ENCODE measurements at regions not wholly inside any gene's neighbourhood (a gene's known extent, or its start where the extent isn't known, plus 50 kb on each side); places are given as distances from the start of the nearest gene placed in this dataset.

DNA sequence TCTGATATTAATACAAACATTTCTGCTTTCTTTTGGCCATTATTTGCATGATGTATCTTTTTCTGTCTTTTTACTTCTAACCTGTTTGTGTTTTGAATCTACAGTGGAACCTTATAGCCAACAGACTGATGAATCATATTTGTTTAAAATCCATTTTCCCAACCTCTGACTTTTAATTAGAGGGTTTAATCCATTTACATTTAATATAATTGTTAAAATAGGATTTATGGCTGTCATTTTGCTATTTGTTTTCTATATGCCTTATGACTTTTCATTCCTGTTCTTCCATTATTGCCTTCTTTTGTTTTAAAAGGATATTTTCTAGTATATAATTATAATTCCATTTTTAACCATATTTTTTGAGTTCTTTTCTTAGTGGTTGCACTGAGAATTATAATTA is 286.1 kb downstream of the ZNF621 start:
- no peak for DNase-seq (ENCODE audit: low read depth)
- H3K4me3 ChIP-seq (ENCODE audit: low read depth, low read length): no peak overlapping the region
- TF ChIP-seq, protein P1, sequence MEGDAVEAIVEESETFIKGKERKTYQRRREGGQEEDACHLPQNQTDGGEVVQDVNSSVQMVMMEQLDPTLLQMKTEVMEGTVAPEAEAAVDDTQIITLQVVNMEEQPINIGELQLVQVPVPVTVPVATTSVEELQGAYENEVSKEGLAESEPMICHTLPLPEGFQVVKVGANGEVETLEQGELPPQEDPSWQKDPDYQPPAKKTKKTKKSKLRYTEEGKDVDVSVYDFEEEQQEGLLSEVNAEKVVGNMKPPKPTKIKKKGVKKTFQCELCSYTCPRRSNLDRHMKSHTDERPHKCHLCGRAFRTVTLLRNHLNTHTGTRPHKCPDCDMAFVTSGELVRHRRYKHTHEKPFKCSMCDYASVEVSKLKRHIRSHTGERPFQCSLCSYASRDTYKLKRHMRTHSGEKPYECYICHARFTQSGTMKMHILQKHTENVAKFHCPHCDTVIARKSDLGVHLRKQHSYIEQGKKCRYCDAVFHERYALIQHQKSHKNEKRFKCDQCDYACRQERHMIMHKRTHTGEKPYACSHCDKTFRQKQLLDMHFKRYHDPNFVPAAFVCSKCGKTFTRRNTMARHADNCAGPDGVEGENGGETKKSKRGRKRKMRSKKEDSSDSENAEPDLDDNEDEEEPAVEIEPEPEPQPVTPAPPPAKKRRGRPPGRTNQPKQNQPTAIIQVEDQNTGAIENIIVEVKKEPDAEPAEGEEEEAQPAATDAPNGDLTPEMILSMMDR (IDR thresholded peaks at IDR 0.05; ENCODE audit: low read depth, low read length, missing control alignments): no peak

DNA sequence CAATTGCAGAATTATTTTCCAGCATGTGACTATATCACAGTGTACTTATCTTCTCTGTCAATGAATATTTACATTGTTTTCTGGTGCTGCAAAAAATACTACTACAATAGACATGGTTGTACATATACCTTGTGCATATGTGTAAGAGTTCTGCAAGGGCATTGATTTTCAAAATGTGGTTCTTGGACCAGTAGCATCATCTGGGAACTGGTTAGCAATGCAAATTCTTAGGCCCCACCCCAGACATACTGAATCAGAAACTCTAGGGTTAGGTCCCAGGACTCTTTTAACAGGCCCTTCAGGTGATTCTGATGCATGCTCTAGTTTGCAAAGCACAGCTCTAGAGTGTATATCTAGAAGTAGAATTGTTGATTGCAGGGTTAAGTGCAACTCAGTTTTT is 292.3 kb downstream of the ZNF621 start:
- TF ChIP-seq, protein P1 (IDR thresholded peaks at IDR 0.05; ENCODE audit: low read depth, low read length, missing control alignments): no peak
- no peak for DNase-seq (ENCODE audit: low read depth)
- H3K4me3 ChIP-seq (ENCODE audit: low read depth, low read length): no peak overlapping the region

DNA sequence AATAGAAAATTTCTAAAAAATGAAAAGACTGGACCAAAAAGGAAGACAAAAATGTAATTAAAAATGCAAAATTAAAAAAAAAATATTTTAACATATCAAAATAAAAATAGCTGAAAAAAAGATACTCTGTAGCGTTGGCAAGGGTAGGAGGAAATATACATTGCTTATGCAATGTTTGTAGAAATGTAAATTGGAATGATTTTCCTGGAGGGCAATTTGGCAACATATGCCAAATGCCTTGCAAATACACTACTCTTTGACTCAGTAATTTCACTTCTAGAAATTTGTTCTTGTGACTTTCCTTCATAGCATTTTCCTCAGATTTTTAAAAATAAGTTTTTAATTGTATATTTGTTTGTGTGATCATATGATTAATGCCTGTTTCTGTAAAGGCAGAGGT is 296.6 kb downstream of the ZNF621 start:
- no peak overlapping the region for H3K4me3 ChIP-seq (ENCODE audit: low read depth, low read length)
- TF ChIP-seq, protein P1 (IDR thresholded peaks at IDR 0.05; ENCODE audit: low read depth, low read length, missing control alignments): no peak
- no peak for DNase-seq (ENCODE audit: low read depth)

DNA sequence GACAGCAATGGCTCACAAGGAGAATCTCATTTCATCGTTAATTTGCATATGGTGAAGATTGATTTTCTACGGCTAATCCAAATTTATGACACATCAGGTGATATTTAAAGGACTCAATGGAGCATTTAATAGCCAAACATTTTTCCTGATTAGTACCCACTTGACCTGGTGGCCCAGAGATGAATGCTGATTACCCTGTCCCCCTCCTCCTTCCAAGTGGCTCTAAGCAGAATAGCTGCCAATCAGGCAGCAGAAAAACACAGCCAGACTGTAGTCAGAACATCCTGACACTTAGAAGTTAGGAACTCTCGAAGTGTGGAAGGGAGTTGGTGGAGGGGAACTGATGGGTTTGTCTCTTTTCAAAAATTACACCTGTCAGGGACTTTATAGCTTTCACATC is 302.5 kb downstream of the ZNF621 start:
- no peak for DNase-seq (ENCODE audit: low read depth)
- H3K4me3 ChIP-seq (ENCODE audit: low read depth, low read length): no peak overlapping the region
- TF ChIP-seq, protein P1 (IDR thresholded peaks at IDR 0.05; ENCODE audit: low read depth, low read length, missing control alignments): no peak

DNA sequence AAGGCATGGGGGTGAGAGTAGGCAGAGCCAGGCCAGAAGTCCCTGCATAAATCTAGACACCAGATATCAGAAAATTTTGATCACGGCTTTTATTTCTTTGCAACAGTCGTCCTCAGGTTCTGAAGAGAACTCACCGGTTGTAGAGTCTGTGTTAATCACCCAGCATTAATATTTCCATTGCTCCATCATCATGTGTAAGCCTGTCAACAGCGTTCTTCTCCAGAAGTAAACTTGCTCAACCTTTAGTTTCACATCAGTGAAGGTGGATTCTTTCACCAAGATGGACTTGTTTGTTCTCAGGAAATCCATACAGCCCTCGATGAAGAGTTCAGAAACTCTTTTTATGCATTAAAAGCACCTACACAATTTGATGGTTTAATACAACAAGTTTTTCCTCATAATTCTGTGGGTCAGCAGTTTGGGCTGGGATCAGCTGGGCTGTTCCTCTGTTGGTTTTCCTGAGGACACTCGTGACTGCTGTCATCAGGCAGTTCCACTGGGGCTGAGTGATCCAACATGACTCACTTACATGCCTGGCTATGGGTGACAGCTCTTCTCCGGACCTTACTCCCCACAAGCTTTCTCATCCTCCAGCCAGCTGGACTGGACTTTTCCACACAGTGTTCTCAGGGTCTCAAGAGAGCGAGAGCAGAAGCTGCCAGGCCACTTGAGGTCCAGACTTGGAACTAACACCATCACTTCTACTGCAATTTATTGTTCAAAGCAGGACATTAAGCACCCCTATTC is 303.4 kb downstream of the ZNF621 start:
- DNase-seq (ENCODE audit: low read depth): no peak
- TF ChIP-seq, protein P1 (IDR thresholded peaks at IDR 0.05; ENCODE audit: low read depth, low read length, missing control alignments): no peak

DNA sequence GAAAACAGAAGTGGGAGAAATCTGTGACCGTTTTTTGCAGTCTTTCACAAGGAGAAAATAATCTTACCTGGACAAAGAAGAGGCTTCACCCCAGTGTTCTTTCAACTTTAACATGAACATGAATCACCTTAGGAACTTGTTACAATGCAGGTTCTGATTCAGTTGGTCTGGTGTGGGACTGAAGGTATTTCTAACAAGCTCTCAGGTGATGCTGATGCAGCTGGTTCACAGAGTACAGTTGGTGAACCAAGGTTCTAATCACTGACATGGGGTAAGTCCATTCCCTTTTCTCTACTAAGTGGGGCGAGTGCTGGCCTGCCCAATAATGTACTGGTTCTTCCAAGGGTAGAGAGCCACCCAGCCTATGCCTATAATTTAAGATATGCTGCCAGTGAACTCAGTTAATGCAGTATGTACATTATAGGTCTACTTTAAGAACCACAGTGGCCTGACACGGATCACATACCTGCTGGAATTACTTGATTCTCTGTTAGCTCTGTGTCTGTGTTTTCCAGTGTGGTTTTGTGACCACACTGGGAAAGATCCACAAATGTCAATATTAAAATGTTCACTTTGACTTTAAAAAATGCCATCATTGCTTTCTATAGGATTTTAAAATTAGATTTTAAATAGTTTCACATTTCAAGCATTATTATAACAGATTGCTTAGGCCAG is 304.1 kb downstream of the ZNF621 start:
- DNase-seq (ENCODE audit: low read depth): no peak
- no peak overlapping the region for H3K4me3 ChIP-seq (ENCODE audit: low read depth, low read length)
- TF ChIP-seq, protein P1 (IDR thresholded peaks at IDR 0.05; ENCODE audit: low read depth, low read length, missing control alignments): no peak

More for the DNA sequence above, 303.4 kb downstream of the ZNF621 start:
- no peak overlapping the region for H3K4me3 ChIP-seq (ENCODE audit: low read depth, low read length)

Data from GM12864 (cell line).